T-helper 1 cell treated with Interleukin-12 subunit alpha and Interleukin-12 subunit beta and Interleukin-4 antibody, amounts not matched to agents 30 μg/mL and 1 μg/mL, for 36 hours (primary cell): ENCODE measurements at regions not wholly inside any gene's neighbourhood (a gene's known extent, or its start where the extent isn't known, plus 50 kb on each side); places are given as distances from the start of the nearest gene placed in this dataset.

ENCODE experiments used
- H3K27ac Mint-ChIP-seq: one replicate; pipeline ENCODE4 v1.8.0; 2021; ENCODE audit warnings: mild to moderate bottlenecking, mixed read lengths
- H3K27me3 Mint-ChIP-seq: one replicate; pipeline ENCODE4 v1.8.0; 2021; ENCODE audit warnings: low read depth, mixed read lengths
- H3K36me3 Mint-ChIP-seq: one replicate; pipeline ENCODE4 v1.8.0; 2021; ENCODE audit warnings: low read depth, mixed read lengths
- H3K4me1 Mint-ChIP-seq: one replicate; pipeline ENCODE4 v1.8.0; 2021; ENCODE audit warnings: low read depth, mixed read lengths
- H3K4me3 Mint-ChIP-seq: one replicate; pipeline ENCODE4 v1.8.0; 2021; ENCODE audit warnings: mild to moderate bottlenecking, moderate library complexity, mixed read lengths
- H3K9me3 Mint-ChIP-seq: one replicate; pipeline ENCODE4 v1.8.0; 2021; ENCODE audit warnings: mixed read lengths

GRCh38 chr9:20199111-20199510, 410.3 kb upstream of the SLC24A2 start:
- H3K9me3 Mint-ChIP-seq = peaks cover 27% of the 10 kb centered on the region
- no peak overlapping the region for H3K27ac Mint-ChIP-seq
- H3K4me1 Mint-ChIP-seq = peaks cover 33% of the 10 kb centered on the region
- H3K27me3 Mint-ChIP-seq = no peaks in the 10 kb centered on the region
- H3K36me3 Mint-ChIP-seq = peaks cover 7% of the 10 kb centered on the region
- no peak overlapping the region for H3K4me3 Mint-ChIP-seq

- H3K4me3 Mint-ChIP-seq = no peak overlapping the region
- peaks cover 29% of the 10 kb centered on the region for H3K4me1 Mint-ChIP-seq
- peaks cover 9% of the 10 kb centered on the region for H3K36me3 Mint-ChIP-seq
- no peaks in the 10 kb centered on the region for H3K27me3 Mint-ChIP-seq
- peaks cover 32% of the 10 kb centered on the region for H3K9me3 Mint-ChIP-seq
- no peak overlapping the region for H3K27ac Mint-ChIP-seq
Measured at GRCh38 chr9:20197976-20198685, 409.3 kb upstream of the SLC24A2 start.

- H3K4me1 Mint-ChIP-seq = no peaks in the 10 kb centered on the region
- no peaks in the 10 kb centered on the region for H3K27me3 Mint-ChIP-seq
- H3K27ac Mint-ChIP-seq = no peak overlapping the region
- H3K36me3 Mint-ChIP-seq = peaks cover 11% of the 10 kb centered on the region
- H3K9me3 Mint-ChIP-seq = peaks cover 29% of the 10 kb centered on the region
- no peak overlapping the region for H3K4me3 Mint-ChIP-seq
Measured at GRCh38 chr9:20191228-20191840, 402.5 kb upstream of the SLC24A2 start.

- H3K27ac Mint-ChIP-seq = no peak overlapping the region
- no peak overlapping the region for H3K4me3 Mint-ChIP-seq
- H3K9me3 Mint-ChIP-seq = peaks cover 25% of the 10 kb centered on the region
- H3K36me3 Mint-ChIP-seq = peaks cover 9% of the 10 kb centered on the region
- H3K4me1 Mint-ChIP-seq = no peaks in the 10 kb centered on the region
- no peaks in the 10 kb centered on the region for H3K27me3 Mint-ChIP-seq
Measured at GRCh38 chr9:20189871-20190270, 401.0 kb upstream of the SLC24A2 start.

GRCh38 chr9:20188616-20189369, 400.0 kb upstream of the SLC24A2 start:
- no peak overlapping the region for H3K27ac Mint-ChIP-seq
- no peaks in the 10 kb centered on the region for H3K27me3 Mint-ChIP-seq
- H3K4me3 Mint-ChIP-seq = no peak overlapping the region
- H3K4me1 Mint-ChIP-seq = no peaks in the 10 kb centered on the region
- H3K36me3 Mint-ChIP-seq = peaks cover 8% of the 10 kb centered on the region
- H3K9me3 Mint-ChIP-seq = peaks cover 20% of the 10 kb centered on the region

- Mint-ChIP-seq H3K4me1 (no peaks in the 10 kb centered on the region), H3K9me3 (peaks cover 28% of the 10 kb centered on the region), H3K27me3 (no peaks in the 10 kb centered on the region), H3K27ac (no peak overlapping the region), H3K36me3 (peaks cover 14% of the 10 kb centered on the region), H3K4me3 (no peak overlapping the region)
Measured at GRCh38 chr9:20187318-20187717, 398.5 kb upstream of the SLC24A2 start.

- peaks cover 28% of the 10 kb centered on the region for H3K9me3 Mint-ChIP-seq
- H3K27ac Mint-ChIP-seq = no peak overlapping the region
- no peak overlapping the region for H3K4me3 Mint-ChIP-seq
- peaks cover 14% of the 10 kb centered on the region for H3K36me3 Mint-ChIP-seq
- H3K27me3 Mint-ChIP-seq = no peaks in the 10 kb centered on the region
- no peaks in the 10 kb centered on the region for H3K4me1 Mint-ChIP-seq
Measured at GRCh38 chr9:20186823-20187222, 398.0 kb upstream of the SLC24A2 start.

GRCh38 chr9:20186231-20186630, 397.4 kb upstream of the SLC24A2 start:
- Mint-ChIP-seq H3K4me3 (no peak overlapping the region), H3K27ac (no peak overlapping the region), H3K9me3 (peaks cover 29% of the 10 kb centered on the region), H3K27me3 (no peaks in the 10 kb centered on the region), H3K4me1 (no peaks in the 10 kb centered on the region), H3K36me3 (peaks cover 13% of the 10 kb centered on the region)

GRCh38 chr9:20184541-20184940, 395.7 kb upstream of the SLC24A2 start:
- peaks cover 12% of the 10 kb centered on the region for H3K36me3 Mint-ChIP-seq
- no peaks in the 10 kb centered on the region for H3K27me3 Mint-ChIP-seq
- no peaks in the 10 kb centered on the region for H3K4me1 Mint-ChIP-seq
- H3K9me3 Mint-ChIP-seq = peaks cover 30% of the 10 kb centered on the region
- H3K4me3 Mint-ChIP-seq = no peak overlapping the region
- no peak overlapping the region for H3K27ac Mint-ChIP-seq

- no peak overlapping the region for H3K27ac Mint-ChIP-seq
- H3K9me3 Mint-ChIP-seq = peaks cover 30% of the 10 kb centered on the region
- peaks cover 8% of the 10 kb centered on the region for H3K36me3 Mint-ChIP-seq
- H3K4me3 Mint-ChIP-seq = no peak overlapping the region
- peaks cover 4% of the 10 kb centered on the region for H3K27me3 Mint-ChIP-seq
- peaks cover 5% of the 10 kb centered on the region for H3K4me1 Mint-ChIP-seq
Measured at GRCh38 chr9:20178679-20179078, 389.8 kb upstream of the SLC24A2 start.

- peaks cover 4% of the 10 kb centered on the region for H3K27me3 Mint-ChIP-seq
- no peak overlapping the region for H3K4me3 Mint-ChIP-seq
- no peak overlapping the region for H3K27ac Mint-ChIP-seq
- H3K4me1 Mint-ChIP-seq = peaks cover 5% of the 10 kb centered on the region
- H3K9me3 Mint-ChIP-seq = peaks cover 29% of the 10 kb centered on the region
- peaks cover 4% of the 10 kb centered on the region for H3K36me3 Mint-ChIP-seq
Measured at GRCh38 chr9:20178197-20178596, 389.4 kb upstream of the SLC24A2 start.

- no peaks in the 10 kb centered on the region for H3K4me1 Mint-ChIP-seq
- no peak overlapping the region for H3K27ac Mint-ChIP-seq
- no peak overlapping the region for H3K4me3 Mint-ChIP-seq
- H3K9me3 Mint-ChIP-seq = peaks cover 77% of the 10 kb centered on the region
- no peaks in the 10 kb centered on the region for H3K27me3 Mint-ChIP-seq
- H3K36me3 Mint-ChIP-seq = peaks cover 22% of the 10 kb centered on the region
Measured at GRCh38 chr9:20170122-20170521, 381.3 kb upstream of the SLC24A2 start.

- peaks cover 4% of the 10 kb centered on the region for H3K9me3 Mint-ChIP-seq
- H3K4me3 Mint-ChIP-seq = no peak overlapping the region
- peaks cover 2% of the 10 kb centered on the region for H3K4me1 Mint-ChIP-seq
- no peak overlapping the region for H3K27ac Mint-ChIP-seq
- peaks cover 6% of the 10 kb centered on the region for H3K27me3 Mint-ChIP-seq
- H3K36me3 Mint-ChIP-seq = peaks cover 4% of the 10 kb centered on the region
Measured at GRCh38 chr9:20152151-20152725, 363.4 kb upstream of the SLC24A2 start.

GRCh38 chr9:20148416-20148815, 359.6 kb upstream of the SLC24A2 start:
- Mint-ChIP-seq H3K9me3 (no peaks in the 10 kb centered on the region), H3K27ac (no peak overlapping the region), H3K4me1 (peaks cover 11% of the 10 kb centered on the region), H3K4me3 (no peak overlapping the region), H3K27me3 (peaks cover 3% of the 10 kb centered on the region), H3K36me3 (peaks cover 3% of the 10 kb centered on the region)
